Activated effector memory CD4-positive, alpha-beta T cell treated with Interleukin-2 at 50 U/mL for 16 hours (primary cell): ENCODE measurements at regions not wholly inside any gene's neighbourhood (a gene's known extent, or its start where the extent isn't known, plus 50 kb on each side); places are given as distances from the start of the nearest gene placed in this dataset.

Experiments used
- DNase-seq: peaks from one replicate; pipeline ENCODE4 v3.0.0-alpha.2; 2020

GRCh38 chr7:155203059-155203881 lies 94.4 kb upstream of the INSIG1 start:
- DNase-seq, result no peak

GRCh38 chr7:155203882-155204691 lies 93.6 kb upstream of the INSIG1 start:
- DNase-seq, result no peak

GRCh38 chr7:155204744-155205367 lies 92.8 kb upstream of the INSIG1 start:
- no peak for DNase-seq

- peak; percentile 83 for DNase-seq
Measured at GRCh38 chr7:155205368-155206317, 92.0 kb upstream of the INSIG1 start.

- DNase-seq, result peak; percentile 54
Measured at GRCh38 chr7:155206318-155207020, 91.2 kb upstream of the INSIG1 start.

- DNase-seq, result no peak
Measured at GRCh38 chr7:155207326-155208002, 90.2 kb upstream of the INSIG1 start.

GRCh38 chr7:155208681-155209477 lies 88.8 kb upstream of the INSIG1 start:
- DNase-seq, result no peak

GRCh38 chr7:155209478-155210319 lies 88.0 kb upstream of the INSIG1 start:
- no peak for DNase-seq

- DNase-seq, result no peak
Measured at GRCh38 chr7:155210356-155210755, 87.3 kb upstream of the INSIG1 start.

GRCh38 chr7:155211173-155211572 lies 86.5 kb upstream of the INSIG1 start:
- DNase-seq, result no peak

GRCh38 chr7:155211761-155212160 lies 85.9 kb upstream of the INSIG1 start:
- DNase-seq, result no peak

GRCh38 chr7:155212301-155213015 lies 85.2 kb upstream of the INSIG1 start:
- no peak for DNase-seq

GRCh38 chr7:155213385-155213784 lies 84.3 kb upstream of the INSIG1 start:
- DNase-seq, result no peak

GRCh38 chr7:155213955-155214740 lies 83.5 kb upstream of the INSIG1 start:
- DNase-seq, result no peak

- DNase-seq, result no peak
Measured at GRCh38 chr7:155215576-155216325, 81.9 kb upstream of the INSIG1 start.

- no peak for DNase-seq
Measured at GRCh38 chr7:155216475-155217272, 81.0 kb upstream of the INSIG1 start.
